Hepatocyte (in vitro differentiated cells): ENCODE measurements at regions not wholly inside any gene's neighbourhood (a gene's known extent, or its start where the extent isn't known, plus 50 kb on each side); places are given as distances from the start of the nearest gene placed in this dataset.

ENCODE experiments used
- EZH2phosphoT487 ChIP-seq: fragments of 200-600 bp; sonication (generic); IDR thresholded peaks from one replicate; pipeline ENCODE4 v1.6.1; 2018; ENCODE audit warnings: antibody characterized with exemption, mild to moderate bottlenecking, low read depth, moderate library complexity; ENCODE audit not compliant: unreplicated experiment, severe bottlenecking
- TF ChIP-seq, protein P1 (sequence below): fragments of 200-600 bp; sonication (generic); IDR thresholded peaks from 2 replicates; pipeline ENCODE4 v1.5.1; 2016; ENCODE audit warnings: antibody characterized with exemption, mild to moderate bottlenecking; ENCODE audit not compliant: poor library complexity

DNA sequence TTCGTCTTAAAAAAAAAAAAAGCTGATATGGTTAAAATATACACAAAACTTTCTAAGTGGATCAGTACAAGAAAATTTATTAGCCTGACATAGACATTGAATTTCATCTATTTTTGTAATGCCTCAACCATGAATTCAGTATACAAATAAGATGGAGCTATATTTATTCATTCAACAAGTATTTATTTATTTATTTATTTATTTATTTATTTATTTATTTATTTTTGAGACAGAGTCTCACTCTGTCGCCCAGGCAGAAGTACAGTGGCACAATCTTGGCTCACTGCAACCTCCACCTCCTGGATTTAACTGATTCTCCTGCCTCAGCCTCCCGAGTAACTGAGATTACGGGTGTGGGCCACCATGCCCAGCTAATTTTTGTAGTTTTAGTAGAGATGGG lies 78.5 kb upstream of the GSX1 start:
- TF ChIP-seq, protein P1, sequence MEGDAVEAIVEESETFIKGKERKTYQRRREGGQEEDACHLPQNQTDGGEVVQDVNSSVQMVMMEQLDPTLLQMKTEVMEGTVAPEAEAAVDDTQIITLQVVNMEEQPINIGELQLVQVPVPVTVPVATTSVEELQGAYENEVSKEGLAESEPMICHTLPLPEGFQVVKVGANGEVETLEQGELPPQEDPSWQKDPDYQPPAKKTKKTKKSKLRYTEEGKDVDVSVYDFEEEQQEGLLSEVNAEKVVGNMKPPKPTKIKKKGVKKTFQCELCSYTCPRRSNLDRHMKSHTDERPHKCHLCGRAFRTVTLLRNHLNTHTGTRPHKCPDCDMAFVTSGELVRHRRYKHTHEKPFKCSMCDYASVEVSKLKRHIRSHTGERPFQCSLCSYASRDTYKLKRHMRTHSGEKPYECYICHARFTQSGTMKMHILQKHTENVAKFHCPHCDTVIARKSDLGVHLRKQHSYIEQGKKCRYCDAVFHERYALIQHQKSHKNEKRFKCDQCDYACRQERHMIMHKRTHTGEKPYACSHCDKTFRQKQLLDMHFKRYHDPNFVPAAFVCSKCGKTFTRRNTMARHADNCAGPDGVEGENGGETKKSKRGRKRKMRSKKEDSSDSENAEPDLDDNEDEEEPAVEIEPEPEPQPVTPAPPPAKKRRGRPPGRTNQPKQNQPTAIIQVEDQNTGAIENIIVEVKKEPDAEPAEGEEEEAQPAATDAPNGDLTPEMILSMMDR, result no peak
- TF ChIP-seq EZH2phosphoT487, result no peak
